GM12878 (cell line): ENCODE measurements at regions not wholly inside any gene's neighbourhood (a gene's known extent, or its start where the extent isn't known, plus 50 kb on each side); places are given as distances from the start of the nearest gene placed in this dataset.

Experiments
- ATAC-seq: fragments of 200-7000 bp; cut with Tn5 transposase; 3 replicates; pipeline ENCODE4 v1.9.1; 2020; ENCODE audit warnings: mild to moderate bottlenecking, moderate library complexity
- BruUV-seq: library from RNA; stranded (reverse); fragments of 400-500 nt; replicated peaks from 2 replicates; lab custom pipeline; 2021; lab: Mats Ljungman, UMichigan
- CTCF ChIA-PET: fragments of 300-600 bp; sonication (Branson Sonifier 250); formaldehyde crosslinking; extraction: SDS; loops from one replicate; lab custom pipeline; 2021; ENCODE audit warnings: inconsistent platforms; lab: Yijun Ruan, JAX
- POLR2A ChIA-PET: fragments of 350-600 bp; formaldehyde crosslinking; extraction: SDS; loops from one replicate; lab custom pipeline; 2021; ENCODE audit warnings: inconsistent platforms; lab: Charles Lee
- RAD21 ChIA-PET: fragments of 300-600 bp; sonication (Branson Sonifier 250); formaldehyde crosslinking; loops from one replicate; lab custom pipeline; 2023; ENCODE audit warnings: antibody characterized with exemption; ENCODE audit not compliant: unreplicated experiment; lab: Charles Lee
- SMC1A ChIA-PET: fragments of 300-600 bp; sonication (Branson Sonifier 250); formaldehyde crosslinking; loops from one replicate; lab custom pipeline; 2023; ENCODE audit not compliant: unreplicated experiment, uncharacterized antibody; lab: Charles Lee
- DNase-seq: peaks from one replicate; pipeline ENCODE4 v3.0.0-alpha.2; 2011; ENCODE audit warnings: low read depth, low spot score
- FAIRE-seq: peaks from 3 replicates; lab custom pipeline; 2011; peaks lifted over from hg19 to GRCh38; lab: Jason Lieb, UNC
- H2AFZ ChIP-seq: 2 replicates; pipeline ENCODE4 v1.6.0; 2011; ENCODE audit warnings: low read depth, low read length, control low read depth; ENCODE audit not compliant: control insufficient read depth
- H3K27ac ChIP-seq: 2 replicates; pipeline ENCODE4 v1.5.1; 2011; ENCODE audit warnings: control low read depth; ENCODE audit not compliant: control insufficient read depth, insufficient read depth
- H3K27me3 ChIP-seq, 2 experiments: replicated peaks in 1 of 2; 2 replicates each; pipeline versions ENCODE4 v1.6.0 to v1.6.1; 2011; ENCODE audit warnings: low read length in 1 of 2; ENCODE audit not compliant: control insufficient read depth in 2 of 2, insufficient read depth in 2 of 2
- H3K36me3 ChIP-seq, 2 experiments: 2 replicates each; pipeline ENCODE4 v1.5.1; 2011; ENCODE audit warnings: low read length in 1 of 2; ENCODE audit not compliant: control insufficient read depth in 2 of 2, insufficient read depth in 2 of 2
- H3K4me1 ChIP-seq: 2 replicates; pipeline ENCODE4 v1.6.1; 2011; ENCODE audit warnings: mild to moderate bottlenecking, low read length, moderate library complexity, mixed read lengths; ENCODE audit not compliant: control insufficient read depth, insufficient read depth
- H3K4me2 ChIP-seq: 2 replicates; pipeline ENCODE4 v1.6.0; 2011; ENCODE audit warnings: control low read depth; ENCODE audit not compliant: control insufficient read depth, insufficient read depth
- H3K4me3 ChIP-seq: fragments of 200-600 bp; sonication (generic); 2 replicates; pipeline ENCODE4 v1.5.1; 2016
- H3K79me2 ChIP-seq: 2 replicates; pipeline ENCODE4 v1.6.0; 2011; ENCODE audit warnings: low read length; ENCODE audit not compliant: control insufficient read depth, insufficient read depth
- H3K9ac ChIP-seq: 2 replicates; pipeline ENCODE4 v1.8.0; 2011; ENCODE audit warnings: low read length, control low read depth, mixed read lengths; ENCODE audit not compliant: control insufficient read depth, insufficient read depth
- H3K9me3 ChIP-seq: replicated peaks from 3 replicates; pipeline ENCODE4 v1.5.1; 2011; ENCODE audit warnings: mild to moderate bottlenecking, low read length; ENCODE audit not compliant: control insufficient read depth, insufficient read depth
- H4K20me1 ChIP-seq: 2 replicates; pipeline ENCODE4 v1.6.0; 2011; ENCODE audit not compliant: control insufficient read depth, insufficient read depth
- CEBPB ChIP-seq, 2 experiments: fragments of 150-350 bp in 1 of 2; IDR thresholded peaks; 2 replicates each; pipeline ENCODE4 v1.6.1; 2012 to 2014; ENCODE audit warnings: low read depth in 2 of 2, low read length in 2 of 2, borderline replicate concordance in 1 of 2, inconsistent platforms in 1 of 2
- CHD4 ChIP-seq: fragments of 200-600 bp; sonication (generic); IDR thresholded peaks from 2 replicates; pipeline ENCODE4 v1.6.1; 2016; ENCODE audit warnings: mild to moderate bottlenecking
- CREM ChIP-seq: IDR thresholded peaks from 2 replicates; pipeline ENCODE4 v1.6.1; 2014; ENCODE audit warnings: antibody characterized with exemption, low read depth
- HDGF ChIP-seq: fragments of 450-650 bp; IDR thresholded peaks from 2 replicates; pipeline ENCODE4 v1.6.1; 2016; ENCODE audit warnings: antibody characterized with exemption
- MXI1 ChIP-seq: fragments of 150-350 bp; IDR thresholded peaks from 2 replicates; pipeline ENCODE4 v1.6.1; 2011; ENCODE audit warnings: low read depth, mild to moderate bottlenecking, inconsistent platforms, low read length, improper control_type of control experiment
- NRF1 ChIP-seq: conservative IDR thresholded peaks from 2 replicates; pipeline ENCODE4 v1.6.1; 2011; ENCODE audit warnings: mild to moderate bottlenecking, low read depth, low read length, improper control_type of control experiment
- SMARCA5 ChIP-seq: fragments of 450-650 bp; IDR thresholded peaks from 2 replicates; pipeline ENCODE4 v1.6.1; 2017; ENCODE audit warnings: mild to moderate bottlenecking
- YY1 ChIP-seq: IDR thresholded peaks from 2 replicates; pipeline ENCODE4 v1.6.1; 2011; ENCODE audit warnings: low read depth, mild to moderate bottlenecking, low read length
- ZBED1 ChIP-seq: IDR thresholded peaks from 2 replicates; pipeline ENCODE4 v1.6.1; 2016; ENCODE audit warnings: borderline replicate concordance
- ZNF384 ChIP-seq: IDR thresholded peaks from 2 replicates; pipeline ENCODE4 v1.6.1; 2012; ENCODE audit warnings: low read depth, mild to moderate bottlenecking, low read length, improper control_type of control experiment, borderline replicate concordance
- WGBS: methylation state at CpG from one replicate; pipeline ENCODE4 v1.1.6; 2016; ENCODE audit warnings: low lambda C conversion rate; ENCODE audit not compliant: insufficient replicate concordance, insufficient coverage; ENCODE audit errors: missing lambda C conversion rate; 5-methylcytosine and 5-hydroxymethylcytosine counted together
- in situ Hi-C: fragments of 300-500 bp; cut with MboI; formaldehyde crosslinking; loops from 9 replicates; pipeline ENCODE4 v1.14.3; 2018; ENCODE audit warnings: mixed read lengths
- intact Hi-C: fragments of 100-400 bp; cut with micrococcal nuclease; formaldehyde crosslinking; loops from one replicate; pipeline ENCODE4 v1.14.2; 2022; ENCODE audit not compliant: unreplicated experiment
- TF ChIP-seq, protein P1 (sequence below): fragments of 450-650 bp; IDR thresholded peaks from 2 replicates; pipeline ENCODE4 v1.6.1; 2017; ENCODE audit warnings: borderline replicate concordance
- TF ChIP-seq, protein P2 (sequence below): fragments of 450-650 bp; IDR thresholded peaks from 2 replicates; pipeline ENCODE4 v1.6.1; 2016; ENCODE audit warnings: mild to moderate bottlenecking, moderate library complexity, borderline replicate concordance

DNA sequence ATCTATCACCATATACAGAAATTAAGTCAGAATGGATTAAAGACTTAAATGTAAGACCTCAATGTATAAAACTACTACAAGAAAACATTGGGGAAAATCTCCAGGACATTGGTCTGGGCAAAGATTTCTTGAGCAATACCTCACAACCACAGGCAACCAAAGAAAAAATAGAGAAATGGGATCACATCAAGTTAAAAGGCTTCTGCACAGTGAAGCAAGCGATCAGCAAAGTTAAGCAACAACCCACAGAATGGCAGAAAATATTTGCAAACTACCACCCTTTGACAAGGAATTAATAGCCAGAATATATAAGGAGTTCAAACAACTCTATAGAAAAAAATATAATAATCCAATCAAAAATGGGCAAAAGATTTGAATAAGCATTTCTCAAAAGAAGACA lies 236.9 kb upstream of the EMCN start:
- Histone ChIP-seq H3K4me1 (no peaks in the 10 kb centered on the region), H3K36me3 (no peaks in the 10 kb centered on the region), H3K9ac (no peak overlapping the region), H3K27ac (no peak overlapping the region), H3K4me3 (no peak overlapping the region), H2AFZ (no peak overlapping the region), H3K79me2 (no peaks in the 10 kb centered on the region), H3K9me3 (no peaks in the 10 kb centered on the region), H4K20me1 (no peaks in the 10 kb centered on the region), H3K4me2 (no peak overlapping the region), H3K27me3 (no peaks in the 10 kb centered on the region)
- ATAC-seq (no peak), DNase-seq (no peak), FAIRE-seq (no peak)
- ChIA-PET SMC1A (no interaction called here), CTCF (no interaction called here), RAD21 (no interaction called here), POLR2A (no interaction called here)
- intact Hi-C loops (no loop called here), in situ Hi-C loops (no loop called here)
- 47% methylated on average over 1 of the region's 1 CpG for WGBS
- TF ChIP-seq NRF1 (no peak), CREM (no peak), HDGF (no peak), MXI1 (no peak), ZNF384 (no peak), YY1 (no peak), CHD4 (no peak), SMARCA5 (no peak), CEBPB (IDR thresholded peaks at IDR 0.05; ENCODE audit: borderline replicate concordance in 1 of 2, low read depth in 2 of 2, low read length in 2 of 2) (no peak), ZBED1 (no peak)
- TF ChIP-seq, protein P1, sequence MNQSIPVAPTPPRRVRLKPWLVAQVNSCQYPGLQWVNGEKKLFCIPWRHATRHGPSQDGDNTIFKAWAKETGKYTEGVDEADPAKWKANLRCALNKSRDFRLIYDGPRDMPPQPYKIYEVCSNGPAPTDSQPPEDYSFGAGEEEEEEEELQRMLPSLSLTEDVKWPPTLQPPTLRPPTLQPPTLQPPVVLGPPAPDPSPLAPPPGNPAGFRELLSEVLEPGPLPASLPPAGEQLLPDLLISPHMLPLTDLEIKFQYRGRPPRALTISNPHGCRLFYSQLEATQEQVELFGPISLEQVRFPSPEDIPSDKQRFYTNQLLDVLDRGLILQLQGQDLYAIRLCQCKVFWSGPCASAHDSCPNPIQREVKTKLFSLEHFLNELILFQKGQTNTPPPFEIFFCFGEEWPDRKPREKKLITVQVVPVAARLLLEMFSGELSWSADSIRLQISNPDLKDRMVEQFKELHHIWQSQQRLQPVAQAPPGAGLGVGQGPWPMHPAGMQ: no peak
- TF ChIP-seq, protein P2, sequence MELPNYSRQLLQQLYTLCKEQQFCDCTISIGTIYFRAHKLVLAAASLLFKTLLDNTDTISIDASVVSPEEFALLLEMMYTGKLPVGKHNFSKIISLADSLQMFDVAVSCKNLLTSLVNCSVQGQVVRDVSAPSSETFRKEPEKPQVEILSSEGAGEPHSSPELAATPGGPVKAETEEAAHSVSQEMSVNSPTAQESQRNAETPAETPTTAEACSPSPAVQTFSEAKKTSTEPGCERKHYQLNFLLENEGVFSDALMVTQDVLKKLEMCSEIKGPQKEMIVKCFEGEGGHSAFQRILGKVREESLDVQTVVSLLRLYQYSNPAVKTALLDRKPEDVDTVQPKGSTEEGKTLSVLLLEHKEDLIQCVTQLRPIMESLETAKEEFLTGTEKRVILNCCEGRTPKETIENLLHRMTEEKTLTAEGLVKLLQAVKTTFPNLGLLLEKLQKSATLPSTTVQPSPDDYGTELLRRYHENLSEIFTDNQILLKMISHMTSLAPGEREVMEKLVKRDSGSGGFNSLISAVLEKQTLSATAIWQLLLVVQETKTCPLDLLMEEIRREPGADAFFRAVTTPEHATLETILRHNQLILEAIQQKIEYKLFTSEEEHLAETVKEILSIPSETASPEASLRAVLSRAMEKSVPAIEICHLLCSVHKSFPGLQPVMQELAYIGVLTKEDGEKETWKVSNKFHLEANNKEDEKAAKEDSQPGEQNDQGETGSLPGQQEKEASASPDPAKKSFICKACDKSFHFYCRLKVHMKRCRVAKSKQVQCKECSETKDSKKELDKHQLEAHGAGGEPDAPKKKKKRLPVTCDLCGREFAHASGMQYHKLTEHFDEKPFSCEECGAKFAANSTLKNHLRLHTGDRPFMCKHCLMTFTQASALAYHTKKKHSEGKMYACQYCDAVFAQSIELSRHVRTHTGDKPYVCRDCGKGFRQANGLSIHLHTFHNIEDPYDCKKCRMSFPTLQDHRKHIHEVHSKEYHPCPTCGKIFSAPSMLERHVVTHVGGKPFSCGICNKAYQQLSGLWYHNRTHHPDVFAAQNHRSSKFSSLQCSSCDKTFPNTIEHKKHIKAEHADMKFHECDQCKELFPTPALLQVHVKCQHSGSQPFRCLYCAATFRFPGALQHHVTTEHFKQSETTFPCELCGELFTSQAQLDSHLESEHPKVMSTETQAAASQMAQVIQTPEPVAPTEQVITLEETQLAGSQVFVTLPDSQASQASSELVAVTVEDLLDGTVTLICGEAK: no peak
- BruUV-seq: no TSS peak
